Neuronal stem cell (in vitro differentiated cells): ENCODE measurements at regions not wholly inside any gene's neighbourhood (a gene's known extent, or its start where the extent isn't known, plus 50 kb on each side); places are given as distances from the start of the nearest gene placed in this dataset.

Experiments used
- DNase-seq: peaks from one replicate; pipeline ENCODE4 v3.0.0-alpha.2; 2013; ENCODE audit warnings: low spot score
- H2AFZ ChIP-seq: one replicate; pipeline ENCODE4 v1.6.1; 2013; ENCODE audit warnings: mild to moderate bottlenecking, low read length, inconsistent platforms
- H2AK5ac ChIP-seq: 2 replicates; pipeline ENCODE4 v1.6.1; 2013; ENCODE audit warnings: low read depth, mild to moderate bottlenecking, inconsistent platforms, low read length, moderate library complexity, mixed read lengths
- H2BK120ac ChIP-seq: 2 replicates; pipeline ENCODE4 v1.6.1; 2013; ENCODE audit warnings: low read depth, mild to moderate bottlenecking, inconsistent platforms, low read length, moderate library complexity, mixed read lengths
- H2BK12ac ChIP-seq: one replicate; pipeline ENCODE4 v1.6.1; 2013; ENCODE audit warnings: low read length, inconsistent platforms
- H2BK15ac ChIP-seq: 2 replicates; pipeline ENCODE4 v1.6.1; 2013; ENCODE audit warnings: mild to moderate bottlenecking, low read length, inconsistent platforms, mixed read lengths
- H2BK5ac ChIP-seq: one replicate; pipeline ENCODE4 v1.6.1; 2013; ENCODE audit warnings: inconsistent platforms, mild to moderate bottlenecking, low read length, moderate library complexity
- H3K14ac ChIP-seq: one replicate; pipeline ENCODE4 v1.6.1; 2013; ENCODE audit warnings: low read length, inconsistent platforms
- H3K18ac ChIP-seq: 2 replicates; pipeline ENCODE4 v1.6.1; 2013; ENCODE audit warnings: low read length, inconsistent platforms
- H3K23ac ChIP-seq: 2 replicates; pipeline ENCODE4 v1.6.1; 2013; ENCODE audit warnings: low read depth, mild to moderate bottlenecking, mixed read lengths, low read length, inconsistent platforms; ENCODE audit not compliant: poor library complexity
- H3K27ac ChIP-seq: replicated peaks from 3 replicates; pipeline ENCODE4 v1.5.1; 2013; ENCODE audit warnings: low read length, inconsistent platforms
- H3K27me3 ChIP-seq, 3 experiments: 2 replicates each; pipeline ENCODE4 v1.6.1; 2013; ENCODE audit warnings: low read length in 3 of 3, mild to moderate bottlenecking in 2 of 3, inconsistent platforms in 1 of 3, low read depth in 1 of 3, mixed read lengths in 1 of 3, moderate library complexity in 1 of 3; ENCODE audit not compliant: control insufficient read depth in 3 of 3, insufficient read depth in 3 of 3
- H3K36me3 ChIP-seq, 2 donors: replicated peaks in 1 of 2; 2 replicates each; pipeline ENCODE4 v1.6.1; 2013; ENCODE audit warnings: low read length in 2 of 2; ENCODE audit not compliant: control insufficient read depth in 2 of 2, insufficient read depth in 2 of 2
- H3K4ac ChIP-seq: 2 replicates; pipeline ENCODE4 v1.6.1; 2013; ENCODE audit warnings: inconsistent platforms, mild to moderate bottlenecking, low read length, moderate library complexity
- H3K4me1 ChIP-seq, 2 donors: 1 replicate in 1 of 2; 2 replicates in 1 of 2; pipeline ENCODE4 v1.6.1; 2013; ENCODE audit warnings: low read length in 2 of 2, low read depth in 1 of 2; ENCODE audit not compliant: control insufficient read depth in 2 of 2, insufficient read depth in 1 of 2
- H3K4me2 ChIP-seq: one replicate; pipeline ENCODE4 v1.6.1; 2013; ENCODE audit warnings: mild to moderate bottlenecking, low read length, inconsistent platforms; ENCODE audit not compliant: insufficient read depth, poor library complexity, severe bottlenecking
- H3K4me3 ChIP-seq, 2 donors: 2 replicates each; pipeline ENCODE4 v1.5.1; 2013; ENCODE audit warnings: low read length in 2 of 2, mild to moderate bottlenecking in 2 of 2, inconsistent platforms in 1 of 2, moderate library complexity in 1 of 2
- H3K79me1 ChIP-seq: one replicate; pipeline ENCODE4 v1.6.1; 2013; ENCODE audit warnings: low read depth, mild to moderate bottlenecking, inconsistent platforms, low read length, moderate library complexity
- H3K9ac ChIP-seq: one replicate; pipeline ENCODE4 v1.6.1; 2013; ENCODE audit warnings: mild to moderate bottlenecking, low read depth, low read length, inconsistent platforms; ENCODE audit not compliant: poor library complexity
- H3K9me3 ChIP-seq, 2 donors: replicated peaks in 1 of 2; 2 replicates each; pipeline versions ENCODE3 to v1.6.1; 2013; ENCODE audit warnings: low read length in 2 of 2, mild to moderate bottlenecking in 2 of 2, inconsistent platforms in 1 of 2, low read depth in 1 of 2, mixed read lengths in 1 of 2, moderate library complexity in 1 of 2; ENCODE audit not compliant: control insufficient read depth in 2 of 2, insufficient read depth in 1 of 2
- H4K8ac ChIP-seq: one replicate; pipeline ENCODE4 v1.6.1; 2013; ENCODE audit warnings: low read depth, mild to moderate bottlenecking, inconsistent platforms, low read length, moderate library complexity
- H4K91ac ChIP-seq: one replicate; pipeline ENCODE4 v1.6.1; 2013; ENCODE audit warnings: low read length, low read depth, mild to moderate bottlenecking, inconsistent platforms; ENCODE audit not compliant: poor library complexity
- WGBS, 2 donors: extraction: QIAGEN DNeasy Blood & Tissue Kit; methylation state at CpG; one replicate each; pipeline ENCODE4 v1.1.7; 2013; ENCODE audit warnings: missing lambda C conversion rate in 2 of 2, mixed read lengths in 1 of 2; ENCODE audit not compliant: insufficient read length in 2 of 2, insufficient replicate concordance in 1 of 2; ENCODE audit errors: extremely low coverage in 2 of 2; 5-methylcytosine and 5-hydroxymethylcytosine counted together

- Histone ChIP-seq H3K4me1 (peaks cover 19 to 23% of the 10 kb centered on the region in 2 donors), H3K27me3 (no peaks in the 10 kb centered on the region), H4K8ac (no peak overlapping the region), H3K14ac (peak overlapping the region; percentile 23), H3K4me3 (no peak overlapping the region), H3K9ac (no peak overlapping the region), H3K4me2 (no peak overlapping the region), H3K23ac (no peak overlapping the region), H3K4ac (no peak overlapping the region), H2BK5ac (peak overlapping the region; percentile 16), H3K27ac (no peak overlapping the region), H3K9me3 (peaks cover 4 to 5% of the 10 kb centered on the region in 2 donors), H2AFZ (no peak overlapping the region), H4K91ac (no peak overlapping the region), H2BK15ac (peak overlapping the region; percentile 1), H2AK5ac (peak overlapping the region; percentile 23), H3K18ac (peak overlapping the region; percentile 61), H2BK120ac (peak overlapping the region; percentile 56), H3K36me3 (peaks cover 0 to 2% of the 10 kb centered on the region in 2 donors), H2BK12ac (peak overlapping the region; percentile 26), H3K79me1 (peaks cover 3% of the 10 kb centered on the region)
- no peak for DNase-seq
- WGBS, 2 donors: no CpG with 5 or more reads among the region's 14 CpGs
Observed at GRCh38 chr2:239534581-239535412, 134.0 kb upstream of the HDAC4 start.

- no peak overlapping the region for H3K14ac ChIP-seq
- H4K8ac ChIP-seq: no peak overlapping the region
- H4K91ac ChIP-seq: no peak overlapping the region
- no peak overlapping the region for H3K4me3 ChIP-seq
- H2BK120ac ChIP-seq: peak overlapping the region; percentile 73
- H3K27me3 ChIP-seq: peaks cover 0 to 5% (median 0%) of the 10 kb centered on the region in 3 experiments
- peak overlapping the region; percentile 66 for H2AK5ac ChIP-seq
- H2BK12ac ChIP-seq: peak overlapping the region; percentile 59
- no CpG with 5 or more reads among the region's 10 CpGs for WGBS, 2 donors
- no peak overlapping the region for H3K23ac ChIP-seq
- DNase-seq: no peak
- peak overlapping the region; percentile 65 for H3K18ac ChIP-seq
- no peak overlapping the region for H2BK5ac ChIP-seq
- H2AFZ ChIP-seq: no peak overlapping the region
- peaks cover 3% of the 10 kb centered on the region for H3K79me1 ChIP-seq
- no peak overlapping the region for H3K27ac ChIP-seq
- H3K9me3 ChIP-seq: peaks cover 4 to 5% of the 10 kb centered on the region in 2 donors
- no peak overlapping the region for H3K9ac ChIP-seq
- no peak overlapping the region for H3K4me2 ChIP-seq
- peak overlapping the region; percentile 90 for H2BK15ac ChIP-seq
- peaks cover 0 to 2% of the 10 kb centered on the region in 2 donors for H3K36me3 ChIP-seq
- H3K4me1 ChIP-seq: peaks cover 19 to 23% of the 10 kb centered on the region in 2 donors
- H3K4ac ChIP-seq: no peak overlapping the region
Observed at GRCh38 chr2:239533569-239534316, 132.9 kb upstream of the HDAC4 start.

DNA sequence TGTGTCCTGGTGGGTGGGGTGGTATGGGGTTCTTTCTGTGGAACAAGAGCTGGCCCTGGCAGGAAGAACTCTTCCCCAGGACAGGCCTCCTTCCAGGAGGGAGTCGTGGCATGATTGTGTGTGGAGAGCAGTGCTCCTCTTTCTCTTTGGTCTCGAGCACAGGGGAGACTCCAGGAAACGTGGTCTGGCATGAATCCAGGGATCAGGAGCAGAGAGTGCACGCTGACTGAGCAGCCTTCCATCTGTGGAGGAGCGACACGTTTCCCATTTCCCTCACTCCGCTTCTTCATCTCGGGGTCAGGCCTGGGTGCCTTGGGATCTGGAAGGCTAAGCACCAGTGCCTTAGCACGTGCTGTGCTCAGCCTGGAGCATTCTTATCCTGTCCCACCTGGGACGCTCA, 132.0 kb upstream of the HDAC4 start:
- Histone ChIP-seq H3K27ac (no peak overlapping the region), H2BK120ac (no peak overlapping the region), H2AFZ (no peak overlapping the region), H2BK12ac (peak overlapping the region; percentile 76), H3K4ac (no peak overlapping the region), H3K4me2 (no peak overlapping the region), H3K18ac (peak overlapping the region; percentile 92), H3K36me3 (peaks cover 0 to 2% of the 10 kb centered on the region in 2 donors), H3K9me3 (peaks cover 5 to 6% of the 10 kb centered on the region in 2 donors), H3K14ac (no peak overlapping the region), H4K8ac (no peak overlapping the region), H3K79me1 (peaks cover 3% of the 10 kb centered on the region), H4K91ac (no peak overlapping the region), H3K27me3 (peaks cover 0 to 8% (median 0%) of the 10 kb centered on the region in 3 experiments), H2BK15ac (peak overlapping the region; percentile 76), H3K4me3 (no peak overlapping the region), H3K4me1 (peaks cover 19 to 23% of the 10 kb centered on the region in 2 donors), H2BK5ac (peak overlapping the region; percentile 29), H3K9ac (peak overlapping the region; percentile 1), H2AK5ac (peak overlapping the region; percentile 79), H3K23ac (no peak overlapping the region)
- no CpG with 5 or more reads among the region's 10 CpGs for WGBS, 2 donors
- DNase-seq: no peak

DNA sequence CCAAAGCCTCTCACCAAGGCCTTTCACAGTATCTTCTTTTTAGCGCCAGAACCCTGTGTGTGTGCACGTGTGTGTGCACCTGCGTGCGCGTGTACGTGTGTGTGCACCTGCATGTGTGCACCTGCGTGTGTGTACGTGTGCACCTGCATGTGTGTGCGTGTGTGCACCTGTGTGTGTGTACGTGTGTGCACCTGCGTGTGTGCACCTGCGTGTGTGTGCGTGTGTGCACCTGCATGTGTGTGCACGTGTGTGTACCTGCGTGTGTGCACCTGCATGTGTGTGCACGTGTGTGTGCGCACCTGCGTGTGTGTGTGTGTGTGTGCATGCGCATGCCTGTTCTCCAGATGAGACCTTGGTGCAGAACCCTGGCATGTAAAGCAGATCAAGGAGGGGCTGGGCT, 131.4 kb upstream of the HDAC4 start:
- Histone ChIP-seq H4K8ac (peak overlapping the region; percentile 99), H3K9me3 (peaks cover 5 to 7% of the 10 kb centered on the region in 2 donors), H3K4ac (peak overlapping the region; percentile 80), H3K79me1 (peaks cover 3% of the 10 kb centered on the region), H2BK120ac (no peak overlapping the region), H3K4me3 (peak overlapping the region in 1 of 2 donors; percentile 52), H3K27ac (peak overlapping the region; percentile 79), H3K18ac (peak overlapping the region; percentile 92), H2BK12ac (peak overlapping the region; percentile 96), H3K4me2 (peak overlapping the region; percentile 28), H2BK15ac (peak overlapping the region; percentile 76), H3K36me3 (peaks cover 0 to 2% of the 10 kb centered on the region in 2 donors), H4K91ac (peak overlapping the region; percentile 81), H3K27me3 (peaks cover 0 to 8% (median 0%) of the 10 kb centered on the region in 3 experiments), H3K9ac (peak overlapping the region; percentile 68), H2BK5ac (peak overlapping the region; percentile 29), H2AK5ac (peak overlapping the region; percentile 79), H2AFZ (no peak overlapping the region), H3K4me1 (peaks cover 19 to 23% of the 10 kb centered on the region in 2 donors), H3K14ac (peak overlapping the region; percentile 97), H3K23ac (peak overlapping the region; percentile 98)
- DNase-seq: no peak
- no CpG with 5 or more reads among the region's 19 CpGs for WGBS, 2 donors
